Mononuclear cell (primary cell): ENCODE measurements at regions not wholly inside any gene's neighbourhood (a gene's known extent, or its start where the extent isn't known, plus 50 kb on each side); places are given as distances from the start of the nearest gene placed in this dataset.
A peak's percentile ranks its signal among the peaks of the same experiment; 100 is the strongest.
"Not testable (repeated sequence)": the region's sequence is repeated elsewhere in the genome, so short reads cannot be mapped to it uniquely, and the experiment has no call there.

Experiments
- H3K27me3 ChIP-seq: 2 replicates; pipeline ENCODE4 v1.6.0; 2011; ENCODE audit warnings: low read length, control low read depth; ENCODE audit not compliant: insufficient read depth
- H3K4me1 ChIP-seq: 2 replicates; pipeline ENCODE4 v1.5.1; 2011; ENCODE audit warnings: mild to moderate bottlenecking, low read length, control low read depth; ENCODE audit not compliant: insufficient read depth
- H3K4me3 ChIP-seq: 2 replicates; pipeline ENCODE4 v1.5.1; 2011; ENCODE audit warnings: mild to moderate bottlenecking, low read length, moderate library complexity
- H3K9me3 ChIP-seq: 2 replicates; pipeline ENCODE4 v1.5.1; 2011; ENCODE audit warnings: low read depth, mild to moderate bottlenecking, control low read depth, low read length

DNA sequence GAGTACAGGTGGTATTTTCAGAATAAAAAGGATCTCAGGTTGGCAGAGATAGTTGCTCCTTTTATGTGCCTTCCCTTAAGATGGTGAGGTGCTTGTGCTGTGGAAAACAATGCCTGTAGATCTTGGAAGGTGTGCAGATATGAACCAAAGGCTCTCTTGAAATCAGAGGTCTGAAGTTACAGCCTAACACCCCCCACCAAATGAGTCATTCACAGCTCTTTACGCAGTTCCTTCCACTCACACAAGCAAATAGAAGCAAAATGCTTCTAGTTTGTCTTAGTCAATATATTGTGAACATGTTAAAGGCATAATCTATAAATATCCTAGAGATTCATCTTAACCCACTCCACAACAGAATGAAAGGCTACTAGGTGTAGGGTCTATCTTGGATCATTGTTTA lies 128.9 kb upstream of the NR5A2 start:
- Histone ChIP-seq H3K9me3 (no peaks in the 10 kb centered on the region), H3K4me1 (no peaks in the 10 kb centered on the region), H3K4me3 (no peak overlapping the region), H3K27me3 (no peaks in the 10 kb centered on the region)

DNA sequence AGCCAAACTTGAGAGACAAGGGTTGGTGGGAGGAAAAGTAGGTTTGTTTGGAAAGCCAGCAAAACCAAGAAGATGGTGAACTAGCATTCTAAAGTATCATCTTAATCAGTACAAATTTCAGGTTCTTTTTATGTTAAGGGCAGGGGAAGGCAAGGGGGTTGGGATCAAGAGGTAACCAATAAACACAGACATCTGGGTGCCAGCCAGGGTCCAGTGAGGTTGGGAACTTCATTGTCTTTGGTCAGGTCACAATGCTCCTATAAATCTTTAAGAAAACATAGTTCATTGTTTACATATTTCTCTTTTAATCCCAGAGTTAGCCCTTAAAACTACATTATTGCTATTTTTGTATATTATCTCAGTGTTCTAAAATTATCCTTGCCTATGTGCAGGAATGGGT lies 126.2 kb upstream of the NR5A2 start:
- no peak overlapping the region for H3K4me3 ChIP-seq
- no peaks in the 10 kb centered on the region for H3K9me3 ChIP-seq
- H3K4me1 ChIP-seq = no peaks in the 10 kb centered on the region
- no peaks in the 10 kb centered on the region for H3K27me3 ChIP-seq

DNA sequence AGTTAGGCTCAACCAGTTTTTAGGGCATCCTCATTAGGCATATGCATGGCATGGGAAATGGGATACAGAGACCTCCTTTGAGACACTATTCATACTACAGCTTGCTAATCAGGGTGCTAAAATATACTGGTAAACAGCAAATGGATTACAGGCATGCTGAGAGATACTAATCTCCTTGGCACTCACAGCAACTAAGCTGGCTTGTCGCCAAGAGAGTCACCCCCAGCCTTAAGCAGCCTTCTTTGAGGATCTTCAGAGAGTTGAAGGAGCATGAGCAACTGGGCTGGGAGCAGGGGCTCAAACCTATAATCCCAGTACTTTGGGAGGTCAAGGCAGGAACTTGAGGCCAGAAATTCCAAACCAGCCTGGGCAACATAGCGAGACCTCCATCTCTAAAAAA lies 120.1 kb upstream of the NR5A2 start:
- Histone ChIP-seq H3K4me3 (no peak overlapping the region), H3K9me3 (no peaks in the 10 kb centered on the region), H3K27me3 (peaks cover 2% of the 10 kb centered on the region), H3K4me1 (no peaks in the 10 kb centered on the region)

GRCh38 chr1:199909137-199909536 lies 118.4 kb upstream of the NR5A2 start:
- Histone ChIP-seq H3K4me3 (no peak overlapping the region), H3K27me3 (peaks cover 2% of the 10 kb centered on the region), H3K9me3 (no peaks in the 10 kb centered on the region), H3K4me1 (no peaks in the 10 kb centered on the region)

- no peaks in the 10 kb centered on the region for H3K4me1 ChIP-seq
- H3K4me3 ChIP-seq = no peak overlapping the region
- no peaks in the 10 kb centered on the region for H3K9me3 ChIP-seq
- no peaks in the 10 kb centered on the region for H3K27me3 ChIP-seq
Observed at GRCh38 chr1:199913318-199913717, 114.2 kb upstream of the NR5A2 start.

- Histone ChIP-seq H3K9me3 (no peaks in the 10 kb centered on the region), H3K4me3 (no peak overlapping the region), H3K27me3 (no peaks in the 10 kb centered on the region), H3K4me1 (no peaks in the 10 kb centered on the region)
Observed at GRCh38 chr1:199914546-199914945, 113.0 kb upstream of the NR5A2 start.

DNA sequence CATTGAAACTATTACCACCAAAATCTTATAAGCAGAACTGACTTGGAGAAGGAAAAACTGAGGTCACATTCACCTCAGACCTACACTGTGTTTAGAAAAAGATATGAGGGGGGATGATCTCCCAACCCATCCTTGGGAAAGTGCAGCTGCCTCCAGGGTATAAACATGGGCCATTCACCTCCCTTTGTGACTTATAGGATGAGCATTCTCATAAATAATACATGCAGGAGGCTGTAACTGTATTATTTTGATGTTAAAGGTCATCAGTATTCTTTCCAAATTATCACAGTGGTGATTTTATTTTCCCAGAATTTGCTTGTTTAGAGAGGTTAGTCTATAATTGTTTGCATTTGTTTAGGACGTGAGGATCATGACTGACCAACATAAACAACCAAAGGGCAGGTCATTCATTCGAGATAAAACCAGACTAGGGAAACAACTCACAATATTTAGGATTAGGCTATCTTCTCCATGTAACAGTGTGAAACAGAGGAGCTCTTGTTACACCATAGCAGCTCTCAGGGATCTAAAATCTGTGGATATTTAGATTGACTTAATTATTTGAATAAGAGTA lies 109.2 kb upstream of the NR5A2 start:
- Histone ChIP-seq H3K4me1 (no peaks in the 10 kb centered on the region), H3K4me3 (no peak overlapping the region), H3K27me3 (no peaks in the 10 kb centered on the region), H3K9me3 (no peaks in the 10 kb centered on the region)

DNA sequence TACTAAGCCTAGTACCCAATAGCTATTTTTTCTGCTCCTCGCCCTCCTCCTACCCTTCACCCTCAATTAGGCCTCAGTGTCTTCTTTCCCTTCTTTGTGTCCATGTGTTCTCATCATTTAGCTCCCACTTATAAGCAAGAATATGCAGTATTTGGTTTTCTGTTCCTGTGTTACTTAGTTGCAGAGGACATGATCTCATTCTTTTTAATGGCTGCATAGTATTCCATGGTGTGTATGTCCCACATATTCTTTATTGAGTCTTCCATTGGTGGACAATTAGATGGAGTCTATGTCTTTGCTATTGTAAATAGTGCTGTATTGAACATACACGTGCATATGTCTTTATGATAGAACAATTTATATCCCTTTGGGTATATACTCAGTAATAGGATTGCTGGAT lies 106.9 kb upstream of the NR5A2 start:
- Histone ChIP-seq H3K9me3 (no peaks in the 10 kb centered on the region), H3K4me1 (no peaks in the 10 kb centered on the region), H3K27me3 (no peaks in the 10 kb centered on the region), H3K4me3 (no peak overlapping the region)

GRCh38 chr1:199929556-199929955 lies 98.0 kb upstream of the NR5A2 start:
- no peak overlapping the region for H3K4me3 ChIP-seq
- no peaks in the 10 kb centered on the region for H3K27me3 ChIP-seq
- H3K4me1 ChIP-seq = peaks cover 6% of the 10 kb centered on the region
- no peaks in the 10 kb centered on the region for H3K9me3 ChIP-seq

GRCh38 chr1:199930067-199930466 lies 97.4 kb upstream of the NR5A2 start:
- not testable (repeated sequence) for H3K4me3 ChIP-seq, H3K27me3 ChIP-seq, H3K9me3 ChIP-seq, H3K4me1 ChIP-seq

GRCh38 chr1:199931666-199932377 lies 95.7 kb upstream of the NR5A2 start:
- H3K27me3 ChIP-seq = no peaks in the 10 kb centered on the region
- no peaks in the 10 kb centered on the region for H3K9me3 ChIP-seq
- H3K4me1 ChIP-seq = peaks cover 6% of the 10 kb centered on the region
- peak overlapping the region; percentile 20 for H3K4me3 ChIP-seq

DNA sequence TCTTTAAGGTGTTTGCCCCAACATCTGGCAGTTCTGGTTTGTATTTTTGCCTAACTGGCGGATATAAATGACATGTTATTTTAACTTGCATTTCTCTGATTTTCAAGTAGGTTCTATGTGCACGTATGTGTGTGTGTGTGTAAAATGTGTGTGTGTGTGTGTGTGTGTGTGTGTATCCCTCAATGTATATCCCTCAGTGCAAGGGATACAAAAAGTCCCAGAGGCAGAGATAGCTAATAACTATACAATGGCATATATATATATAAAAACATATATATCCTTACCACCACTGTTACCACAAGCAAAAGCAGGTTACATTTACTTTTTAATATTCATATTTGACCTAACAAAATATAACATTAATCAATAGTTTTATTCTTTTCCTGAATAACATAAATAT lies 95.0 kb upstream of the NR5A2 start:
- Histone ChIP-seq H3K4me1 (peaks cover 6% of the 10 kb centered on the region), H3K9me3 (no peaks in the 10 kb centered on the region), H3K4me3 (peak overlapping the region; percentile 20), H3K27me3 (no peaks in the 10 kb centered on the region)

DNA sequence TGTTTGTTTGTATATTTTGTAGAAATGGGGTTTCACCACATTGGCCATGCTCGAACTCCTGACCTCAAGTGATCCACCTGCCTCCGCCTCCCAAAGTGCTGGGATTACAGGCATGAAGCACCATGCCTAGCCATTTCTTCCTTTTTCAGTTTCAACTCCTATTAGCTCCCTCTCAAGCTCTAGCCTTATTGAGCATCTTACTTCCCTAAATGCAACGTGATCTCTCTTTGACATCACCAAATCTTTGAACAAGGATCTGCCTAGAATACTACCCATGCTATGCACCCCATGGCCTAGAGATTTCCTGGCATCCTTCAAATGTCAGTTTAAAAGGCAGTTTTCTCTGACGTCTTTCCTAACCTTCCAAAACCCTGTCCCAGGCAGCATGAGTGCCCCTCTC lies 91.1 kb upstream of the NR5A2 start:
- Histone ChIP-seq H3K9me3 (no peaks in the 10 kb centered on the region), H3K27me3 (peaks cover 3% of the 10 kb centered on the region), H3K4me3 (no peak overlapping the region), H3K4me1 (peaks cover 6% of the 10 kb centered on the region)

DNA sequence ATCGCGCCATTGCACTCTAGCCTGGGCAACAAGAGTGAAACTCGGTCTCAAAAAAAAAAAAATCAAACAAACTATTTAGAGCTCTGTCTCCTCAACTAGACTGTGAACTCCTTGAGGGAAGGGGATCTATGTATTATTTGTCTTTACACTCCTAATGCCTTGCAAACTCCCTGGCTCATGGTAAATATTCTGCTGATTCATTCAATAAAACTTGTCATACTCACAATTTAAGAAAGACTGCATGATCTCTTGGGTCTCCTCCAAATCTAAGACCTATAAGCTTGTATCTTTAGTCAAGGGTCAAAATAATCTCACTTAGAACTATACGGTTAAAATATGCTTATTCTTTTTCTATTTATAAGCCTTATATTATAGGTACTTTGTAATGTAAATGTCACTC lies 90.3 kb upstream of the NR5A2 start:
- H3K27me3 ChIP-seq = peaks cover 3% of the 10 kb centered on the region
- H3K4me3 ChIP-seq = no peak overlapping the region
- H3K4me1 ChIP-seq = peaks cover 2% of the 10 kb centered on the region
- H3K9me3 ChIP-seq = no peaks in the 10 kb centered on the region

- Histone ChIP-seq H3K4me3 (no peak overlapping the region), H3K4me1 (no peaks in the 10 kb centered on the region), H3K9me3 (no peaks in the 10 kb centered on the region), H3K27me3 (peaks cover 3% of the 10 kb centered on the region)
Observed at GRCh38 chr1:199937661-199938060, 89.8 kb upstream of the NR5A2 start.

DNA sequence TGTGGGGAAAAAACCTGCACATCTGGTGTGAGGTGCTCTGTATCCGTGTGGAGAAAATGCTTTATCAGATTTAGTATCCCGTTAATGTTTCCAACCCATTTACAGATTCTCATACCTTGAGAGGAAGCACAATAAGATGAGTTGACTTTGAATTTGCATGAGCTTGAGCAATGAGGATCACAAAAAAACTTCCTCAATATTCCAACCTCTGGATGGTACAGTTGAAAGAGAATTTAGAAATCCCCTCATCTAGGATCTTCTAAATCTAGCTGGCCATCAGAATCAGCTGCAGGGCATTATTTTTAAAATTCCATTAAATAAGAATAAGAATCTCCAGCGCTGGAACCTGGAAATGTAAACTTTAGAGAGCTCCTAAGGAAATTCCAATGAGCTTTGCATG lies 82.5 kb upstream of the NR5A2 start:
- H3K4me3 ChIP-seq = no peak overlapping the region
- no peaks in the 10 kb centered on the region for H3K4me1 ChIP-seq
- H3K27me3 ChIP-seq = peaks cover 4% of the 10 kb centered on the region

More for the DNA sequence above, 82.5 kb upstream of the NR5A2 start:
- no peaks in the 10 kb centered on the region for H3K9me3 ChIP-seq
